Medulla oblongata (tissue), 1 donor: ENCODE measurements at regions not wholly inside any gene's neighbourhood (a gene's known extent, or its start where the extent isn't known, plus 50 kb on each side); places are given as distances from the start of the nearest gene placed in this dataset.
"Not testable (repeated sequence)": the region's sequence is repeated elsewhere in the genome, so short reads cannot be mapped to it uniquely, and the experiment has no call there.

ENCODE experiments used
- DNase-seq: peaks from one replicate; pipeline ENCODE4 v3.0.0-alpha.2; 2015; ENCODE audit errors: extremely low spot score

DNA sequence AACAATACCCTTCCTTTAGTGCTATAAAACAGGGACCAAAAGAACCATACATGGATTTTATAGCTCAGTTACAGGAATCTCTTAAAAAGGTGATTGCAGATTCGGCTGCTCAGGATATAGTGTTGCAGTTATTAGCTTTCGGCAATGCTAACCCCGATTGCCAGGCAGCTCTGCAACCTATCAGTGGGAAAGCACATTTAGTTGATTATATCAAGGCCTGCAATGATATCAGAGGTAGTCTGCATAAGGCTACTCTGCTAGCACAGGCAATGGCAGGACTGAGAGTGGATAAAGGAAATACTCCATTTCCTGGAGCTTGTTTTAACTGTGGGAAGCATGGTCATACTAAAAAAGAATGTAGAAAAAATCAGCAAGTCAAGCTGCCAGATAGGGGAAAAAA lies 327.7 kb downstream of the REEP3 start:
- DNase-seq: not testable (repeated sequence)

DNA sequence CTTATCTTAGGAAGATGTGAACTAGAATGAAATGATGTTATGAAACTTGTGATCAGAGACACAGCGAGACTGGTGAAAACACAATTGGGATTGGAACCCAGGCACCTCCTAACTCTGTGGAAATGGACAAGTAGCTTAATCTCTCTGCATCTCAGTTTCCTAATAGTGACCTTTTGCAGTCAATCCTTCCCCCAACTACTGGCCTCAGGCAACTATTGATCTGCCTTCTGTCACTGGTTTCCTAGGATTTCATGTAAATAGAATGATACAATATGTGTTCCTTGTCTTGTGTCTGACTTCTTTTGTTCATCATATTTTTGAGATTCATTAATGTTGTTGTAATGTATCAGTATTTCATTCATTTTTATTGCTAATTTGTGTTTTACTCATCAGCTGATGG lies 341.7 kb downstream of the REEP3 start:
- DNase-seq: no peak

DNA sequence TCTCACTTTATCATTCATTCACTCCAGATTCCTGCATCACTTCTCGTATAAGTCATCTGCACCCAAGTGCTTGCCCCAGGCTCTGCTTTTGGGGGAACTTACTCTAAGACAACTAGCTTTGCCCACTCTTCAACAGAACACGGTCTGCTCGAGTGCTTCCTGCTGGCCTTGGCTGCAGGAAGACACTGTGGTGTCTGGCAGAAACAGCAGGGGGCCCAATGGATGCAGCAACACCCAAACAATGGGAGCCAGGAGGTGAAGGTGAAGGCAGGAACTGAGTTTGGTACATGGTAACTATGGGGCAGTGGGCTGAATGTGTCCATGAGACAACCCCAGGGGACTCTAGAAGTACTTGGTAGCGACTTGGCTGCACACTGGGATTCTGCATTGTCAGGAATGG lies 344.0 kb downstream of the REEP3 start:
- DNase-seq: no peak

DNA sequence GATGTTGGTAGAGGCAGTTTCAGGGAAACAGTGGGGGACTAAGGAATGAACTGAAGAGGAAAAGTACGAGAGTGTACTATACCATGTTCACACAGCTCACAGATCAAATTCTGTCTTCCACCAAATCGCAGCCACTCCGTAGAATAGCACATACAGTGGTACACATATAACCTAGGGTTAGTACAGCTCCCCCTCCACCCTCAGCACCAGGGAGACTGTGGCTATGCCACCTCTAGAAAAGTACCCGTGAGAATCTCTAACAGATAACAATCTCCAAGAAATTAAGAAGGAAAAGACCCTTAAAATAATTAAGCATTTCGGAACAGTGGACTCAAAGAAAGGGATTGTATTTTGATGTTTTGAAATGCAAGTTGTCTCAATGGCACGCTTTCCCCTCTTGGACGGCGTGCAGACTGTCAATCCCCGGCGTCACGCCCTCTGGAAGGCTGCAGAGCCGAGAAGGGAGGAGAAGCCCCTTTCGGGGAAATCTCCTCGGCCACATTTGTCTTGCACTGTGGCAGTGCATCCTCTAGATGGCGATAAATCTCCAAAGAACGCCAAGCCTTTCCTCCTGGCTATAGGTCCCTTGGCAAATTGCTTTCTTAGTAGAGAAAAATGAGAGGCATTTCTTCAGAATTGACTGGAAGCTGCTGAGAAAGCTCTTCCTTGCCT lies 345.0 kb downstream of the REEP3 start:
- peak; percentile 61 for DNase-seq

DNA sequence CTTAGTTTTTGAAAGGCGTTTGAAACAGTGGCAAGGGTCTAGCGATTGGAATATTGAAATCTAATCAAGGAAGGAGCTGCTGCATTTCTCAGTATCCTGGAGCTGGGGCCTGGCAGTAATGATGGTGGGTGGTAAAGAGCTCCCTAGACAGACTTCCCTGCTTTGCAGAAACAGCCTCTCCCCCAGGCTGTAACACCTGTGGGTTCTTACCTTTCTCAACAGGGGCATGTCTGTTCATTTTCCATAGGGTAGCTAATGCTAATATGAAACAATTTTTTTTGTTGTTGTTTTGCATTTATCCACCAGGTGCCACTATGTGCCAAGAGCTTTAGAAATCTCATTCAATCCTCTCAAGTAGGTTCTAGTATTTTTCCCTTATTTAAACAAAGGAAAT lies 345.5 kb downstream of the REEP3 start:
- DNase-seq: no peak

DNA sequence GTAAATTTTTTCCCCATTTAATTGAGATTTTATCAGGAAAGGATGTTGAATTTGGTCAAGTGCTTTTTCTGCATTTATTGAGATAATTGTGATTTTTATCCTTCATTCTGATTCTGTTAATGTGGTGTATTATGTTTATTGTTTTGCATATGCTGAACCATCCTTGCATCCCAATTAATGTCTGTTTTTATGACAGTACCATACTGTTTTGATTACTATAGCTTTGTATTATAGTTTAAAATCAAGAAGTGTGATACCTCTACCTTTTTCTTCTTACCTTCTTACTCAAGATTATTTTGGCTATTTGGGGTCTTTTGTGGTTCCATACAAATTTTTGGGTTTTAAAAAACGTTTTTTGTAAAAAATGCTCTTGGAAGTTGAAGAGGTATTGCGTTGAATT lies 357.2 kb downstream of the REEP3 start:
- DNase-seq: no peak

DNA sequence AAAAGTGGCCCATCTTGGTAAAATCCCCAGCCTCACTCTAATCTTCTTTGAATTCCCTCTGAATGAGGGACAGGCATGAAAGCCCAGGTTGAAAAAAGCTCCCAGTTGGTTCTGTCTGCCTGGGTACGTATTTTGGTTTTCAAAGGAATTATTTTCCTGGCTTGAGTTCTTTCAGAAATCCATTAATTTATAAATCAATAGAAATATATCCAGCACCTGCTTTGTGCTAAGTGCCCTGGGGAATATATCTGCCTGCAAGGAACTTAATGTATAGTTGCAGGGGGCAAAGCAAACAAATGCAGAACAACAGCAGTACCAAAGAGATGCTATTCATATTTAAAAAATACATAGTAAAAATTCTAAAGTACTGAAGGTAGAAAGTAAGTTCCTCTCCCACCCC lies 362.7 kb downstream of the REEP3 start:
- DNase-seq: no peak

DNA sequence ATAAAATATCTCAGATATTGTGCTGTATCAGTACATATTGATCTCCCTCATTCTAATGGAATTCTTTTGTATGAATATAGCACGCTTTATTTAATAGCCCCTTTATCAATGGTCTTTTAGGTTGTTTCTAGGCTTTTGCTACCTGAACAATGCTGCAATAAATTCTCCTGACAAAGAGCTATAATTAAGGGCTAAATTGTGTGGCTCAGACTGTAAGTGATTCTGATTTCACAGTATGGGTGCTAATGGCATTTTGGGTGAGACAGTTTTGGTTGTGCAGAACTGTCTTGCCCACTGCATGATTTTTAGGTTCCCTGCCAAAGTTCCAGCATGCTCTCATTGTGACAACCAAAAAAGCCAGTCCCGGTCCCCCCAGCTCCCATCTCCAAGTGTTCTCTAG lies 363.2 kb downstream of the REEP3 start:
- no peak for DNase-seq

DNA sequence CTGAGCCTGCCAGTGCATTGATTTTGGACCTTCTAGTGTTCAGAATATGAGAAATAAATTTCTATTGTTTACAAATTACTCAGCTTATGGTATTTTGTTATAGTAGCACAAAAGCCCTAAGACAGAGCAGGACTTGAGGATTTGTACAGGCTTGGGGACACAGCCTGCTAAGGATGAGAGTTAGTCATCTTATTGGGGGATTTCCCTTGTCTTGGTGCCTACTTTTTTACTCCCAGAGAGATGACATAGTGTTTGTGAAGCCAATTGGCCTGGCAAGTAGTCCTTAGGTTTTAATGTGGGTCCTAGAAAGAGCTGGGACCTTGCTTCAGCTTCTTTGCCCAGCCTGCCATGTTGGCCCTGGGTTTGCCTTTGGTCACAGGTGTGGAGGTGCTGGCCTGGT lies 364.0 kb downstream of the REEP3 start:
- DNase-seq: no peak

DNA sequence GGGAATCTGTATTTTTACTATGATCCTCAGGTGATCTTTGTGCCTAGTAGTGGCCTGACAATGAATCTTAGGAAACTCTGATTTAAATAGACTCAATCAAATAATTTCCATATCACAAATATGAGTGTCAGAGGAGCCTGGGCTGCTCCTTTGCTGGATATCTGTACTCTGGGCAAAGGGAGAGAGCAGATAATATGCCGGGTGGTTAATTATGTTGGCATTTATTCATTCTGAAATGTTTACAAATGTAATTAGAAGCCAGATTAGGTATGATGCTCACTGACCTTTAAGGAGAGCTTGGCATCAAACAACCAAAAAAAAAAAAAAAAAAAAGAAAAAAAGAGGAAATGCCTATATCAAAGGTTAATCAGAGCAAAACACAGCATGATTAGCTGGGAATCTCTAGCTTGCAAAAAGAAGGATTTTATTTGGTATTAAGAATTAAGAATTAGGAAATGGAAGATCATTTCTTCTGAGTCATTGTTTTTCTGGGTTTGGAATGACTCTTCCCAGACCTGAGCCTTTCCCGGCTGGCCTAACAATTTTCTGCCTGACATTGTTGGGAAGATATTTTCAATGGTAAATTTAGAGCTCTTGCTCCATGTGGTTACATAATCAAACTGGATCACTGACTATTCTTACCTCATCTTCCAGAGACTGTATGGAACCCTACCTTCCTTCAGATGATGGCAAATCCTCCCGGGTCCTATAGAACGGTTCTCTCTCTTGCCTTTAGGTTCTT lies 365.3 kb downstream of the REEP3 start:
- DNase-seq: no peak

DNA sequence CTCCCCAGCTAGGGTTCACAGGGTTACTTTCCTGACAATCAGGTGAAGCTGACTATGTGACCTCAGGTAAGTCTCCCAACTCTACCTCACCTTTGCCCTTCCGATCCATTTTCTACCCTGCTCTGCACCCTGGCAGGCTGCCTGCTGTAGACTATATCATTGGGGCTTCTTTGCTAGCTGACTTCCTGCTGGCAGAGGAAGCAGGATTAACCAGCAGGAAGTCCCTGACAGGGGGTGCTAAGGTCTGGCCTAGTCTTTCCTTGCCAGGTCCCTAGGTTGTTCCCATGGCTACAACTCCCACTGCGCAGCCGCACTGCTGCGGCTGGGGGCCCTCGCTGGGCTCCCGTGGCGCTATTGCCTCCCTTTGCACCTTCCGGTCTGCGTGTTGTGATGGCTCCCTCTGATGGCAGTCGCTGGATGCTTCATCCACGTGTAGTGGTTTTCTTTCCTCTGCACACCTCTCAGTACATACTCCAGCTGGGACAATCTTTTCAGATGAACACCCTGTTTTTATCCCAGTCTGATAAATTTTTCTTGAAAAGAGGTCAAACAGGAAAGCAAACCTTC lies 365.9 kb downstream of the REEP3 start:
- no peak for DNase-seq

DNA sequence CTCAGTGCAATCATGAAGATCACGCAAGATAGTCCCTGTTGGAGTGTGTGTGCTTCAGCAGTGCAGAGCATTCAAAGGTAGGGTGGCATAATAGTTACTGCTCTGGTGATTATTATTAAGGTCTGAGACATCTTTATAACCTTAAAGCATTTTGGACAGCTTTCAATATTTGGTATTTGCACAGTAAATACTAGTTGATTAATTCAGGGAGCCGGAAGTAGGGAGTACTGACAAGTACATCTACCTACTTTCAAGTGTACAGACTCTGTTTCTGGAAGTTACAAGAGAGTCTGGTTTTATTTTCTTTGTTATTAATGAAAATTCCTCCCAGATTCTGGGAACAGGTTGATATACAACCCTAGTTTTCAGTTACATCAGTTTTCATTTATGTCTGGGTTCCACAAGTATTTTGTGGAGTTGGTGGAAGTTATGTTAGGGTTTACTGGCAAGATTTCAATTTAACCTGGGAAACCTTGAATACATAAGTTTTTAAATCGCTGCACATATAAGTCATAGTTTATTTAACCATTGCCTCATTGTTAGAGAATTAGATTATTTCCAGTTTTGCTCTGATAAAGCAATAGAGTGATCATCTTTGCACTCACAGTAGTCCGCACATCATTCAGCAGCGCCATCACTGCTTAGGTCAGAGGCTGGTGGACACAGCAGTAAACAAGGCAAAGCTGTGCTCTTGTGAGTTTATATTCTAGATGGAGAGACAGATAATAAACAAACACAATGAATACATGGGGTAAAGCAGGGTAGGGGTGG lies 366.6 kb downstream of the REEP3 start:
- DNase-seq: no peak

DNA sequence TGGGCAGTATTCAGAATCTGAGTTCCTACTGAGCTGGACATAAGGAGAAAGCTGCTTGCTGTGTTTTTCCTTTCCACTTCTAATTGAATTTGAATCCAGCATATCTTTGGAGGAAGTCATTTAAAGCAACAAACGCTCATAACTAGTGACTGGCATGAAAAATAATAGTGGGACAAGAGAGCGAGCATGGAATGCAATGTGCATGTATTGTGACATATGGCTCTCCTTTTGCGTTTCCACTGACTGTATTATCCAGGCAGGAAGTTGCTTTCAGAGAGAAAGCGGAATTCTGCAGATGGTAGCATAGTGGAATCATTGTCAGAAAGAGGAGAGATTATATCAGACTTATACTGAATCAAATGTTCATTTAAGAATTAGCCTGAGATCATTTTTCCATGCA lies 368.6 kb downstream of the REEP3 start:
- DNase-seq: no peak

DNA sequence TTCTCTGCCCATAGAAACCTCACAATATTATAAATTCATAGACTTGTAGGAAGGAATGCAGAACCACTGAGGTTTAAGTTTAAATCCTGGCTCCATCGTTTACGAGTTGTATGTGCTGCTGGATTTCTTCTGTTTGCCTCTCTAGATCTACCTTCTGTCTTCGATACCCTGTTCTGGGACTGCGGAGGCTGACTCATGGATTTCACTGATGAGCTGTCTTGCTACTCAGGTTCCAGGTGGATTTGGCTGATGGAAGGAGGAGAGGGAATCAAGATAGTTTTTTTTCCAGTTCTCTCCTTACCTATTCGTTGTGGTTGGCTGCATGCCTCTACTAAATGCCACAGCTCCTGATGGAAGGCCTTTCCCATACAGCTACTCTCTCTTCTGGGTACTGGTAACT lies 375.8 kb downstream of the REEP3 start:
- no peak for DNase-seq

DNA sequence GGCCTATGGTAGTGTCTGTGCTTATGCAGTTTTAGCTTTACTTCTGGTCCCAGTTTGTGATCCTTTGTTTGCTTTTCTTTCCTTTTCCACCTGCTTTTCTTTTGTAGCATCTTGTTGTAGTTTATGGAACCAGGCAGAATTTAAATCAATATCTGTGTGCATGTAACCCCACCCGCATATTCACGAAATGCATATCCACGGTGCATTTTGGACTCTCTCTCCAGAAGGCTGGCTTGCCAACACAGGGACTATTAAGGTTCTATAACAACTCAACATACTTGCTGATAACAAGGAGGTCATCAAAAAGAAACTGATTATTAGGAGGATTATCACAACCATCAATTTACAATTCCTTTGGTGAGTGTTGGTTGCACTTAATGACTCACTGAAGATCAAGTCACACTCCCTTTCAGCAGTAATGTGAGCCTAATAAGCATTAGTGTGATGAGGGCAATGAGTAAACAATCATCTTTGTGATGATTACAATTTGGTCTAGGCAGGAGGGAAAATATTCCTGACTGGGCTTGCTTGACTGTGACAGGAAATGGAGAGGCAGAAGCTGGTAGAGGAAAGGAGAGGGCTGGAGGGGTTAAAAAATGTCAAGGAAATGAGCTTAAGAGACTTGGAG lies 378.6 kb downstream of the REEP3 start:
- DNase-seq: no peak

DNA sequence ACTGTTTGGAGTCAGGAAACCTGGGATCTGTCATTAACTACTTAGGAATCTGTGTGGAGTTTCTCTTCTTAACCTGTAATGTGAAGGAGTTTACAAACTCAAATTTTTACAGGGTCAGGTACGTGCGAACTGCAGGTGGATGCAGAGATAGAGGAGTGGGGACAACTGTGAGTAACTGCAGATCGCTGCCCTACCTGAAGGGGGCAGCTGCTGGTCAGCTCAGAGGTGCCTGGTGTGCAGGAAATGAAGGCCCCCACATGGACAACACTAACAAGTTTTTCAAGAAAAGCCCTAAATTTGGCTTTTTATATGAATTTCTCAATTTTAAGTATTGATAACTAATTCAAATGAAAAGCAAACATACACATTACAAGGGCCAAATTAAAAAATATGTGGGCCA lies 380.0 kb downstream of the REEP3 start:
- DNase-seq: no peak

DNA sequence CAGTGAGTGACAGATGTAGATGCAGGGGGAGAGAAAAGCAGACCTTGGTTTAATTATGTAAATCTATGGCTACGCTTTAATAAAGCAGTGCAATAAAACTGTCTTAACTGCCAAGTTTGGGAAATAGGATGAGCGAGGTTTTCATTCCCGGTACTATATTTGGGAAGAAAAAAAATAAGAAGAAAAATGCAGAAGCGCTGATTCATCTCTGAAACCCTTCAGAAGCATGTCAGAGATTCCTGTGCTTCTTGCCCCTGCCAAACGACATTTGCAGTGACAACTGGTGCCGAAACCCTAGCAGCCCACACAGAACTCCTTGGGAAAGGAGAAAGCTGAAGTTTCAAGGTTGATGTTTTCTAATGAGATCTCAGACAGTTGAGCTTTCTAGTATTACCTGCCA lies 380.7 kb downstream of the REEP3 start:
- no peak for DNase-seq

DNA sequence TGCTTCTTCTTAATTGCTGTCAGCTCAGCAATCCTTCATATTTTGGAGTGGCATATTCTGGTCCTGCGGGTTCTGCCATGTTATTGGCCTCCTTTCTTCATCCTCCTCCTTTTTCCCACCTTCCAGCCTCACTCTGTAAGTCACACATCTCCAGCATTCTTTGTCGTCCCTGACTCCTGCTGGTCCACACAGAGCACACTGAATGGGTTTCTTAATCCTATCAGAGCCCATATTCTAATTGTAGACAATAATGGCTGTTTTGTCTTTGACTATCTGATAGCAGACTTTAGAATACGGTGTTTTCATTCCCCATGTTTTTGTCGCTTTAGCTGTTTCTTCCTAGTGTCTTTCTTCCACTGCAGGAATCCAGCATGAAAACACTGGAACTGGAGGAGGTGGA lies 389.6 kb downstream of the REEP3 start:
- no peak for DNase-seq

DNA sequence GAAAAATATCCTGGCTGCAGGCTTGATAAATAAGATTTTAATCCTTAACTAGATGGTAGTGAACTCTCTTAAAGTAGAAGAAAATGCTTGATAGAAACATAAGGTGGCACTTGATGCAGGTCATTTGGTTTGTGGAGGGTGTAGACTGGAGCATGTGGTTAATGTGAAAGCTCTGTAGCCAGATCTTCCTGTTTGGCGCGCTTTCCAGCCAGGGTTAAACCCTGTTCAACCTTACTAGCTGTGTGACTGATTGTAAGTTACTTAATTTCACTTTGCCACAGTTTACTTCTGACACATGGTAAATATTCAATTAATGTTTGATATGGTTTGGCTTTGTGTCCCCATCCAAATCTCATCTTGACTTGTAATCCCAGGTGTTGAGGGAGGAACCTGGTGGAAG lies 394.0 kb downstream of the REEP3 start:
- DNase-seq: no peak

DNA sequence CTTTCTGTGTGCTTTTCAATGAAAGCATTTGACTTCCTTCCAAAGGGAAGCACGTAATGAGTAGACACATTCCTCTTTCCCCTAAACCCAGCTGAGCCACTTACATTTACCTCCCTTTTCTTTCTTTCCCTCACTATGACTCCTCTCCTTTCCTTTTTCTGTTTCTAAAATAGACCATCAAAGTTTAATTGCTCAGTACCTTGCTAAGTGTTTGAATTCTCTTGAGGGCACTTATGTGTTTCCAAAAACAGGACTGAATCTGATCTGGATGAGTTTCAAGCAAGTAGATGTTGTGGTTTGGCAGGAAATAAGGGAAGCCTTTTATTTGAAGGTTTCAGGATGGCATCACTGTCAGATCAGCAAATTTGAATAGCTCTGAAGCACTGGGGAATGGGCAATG lies 396.2 kb downstream of the REEP3 start:
- peak; percentile 7 for DNase-seq

DNA sequence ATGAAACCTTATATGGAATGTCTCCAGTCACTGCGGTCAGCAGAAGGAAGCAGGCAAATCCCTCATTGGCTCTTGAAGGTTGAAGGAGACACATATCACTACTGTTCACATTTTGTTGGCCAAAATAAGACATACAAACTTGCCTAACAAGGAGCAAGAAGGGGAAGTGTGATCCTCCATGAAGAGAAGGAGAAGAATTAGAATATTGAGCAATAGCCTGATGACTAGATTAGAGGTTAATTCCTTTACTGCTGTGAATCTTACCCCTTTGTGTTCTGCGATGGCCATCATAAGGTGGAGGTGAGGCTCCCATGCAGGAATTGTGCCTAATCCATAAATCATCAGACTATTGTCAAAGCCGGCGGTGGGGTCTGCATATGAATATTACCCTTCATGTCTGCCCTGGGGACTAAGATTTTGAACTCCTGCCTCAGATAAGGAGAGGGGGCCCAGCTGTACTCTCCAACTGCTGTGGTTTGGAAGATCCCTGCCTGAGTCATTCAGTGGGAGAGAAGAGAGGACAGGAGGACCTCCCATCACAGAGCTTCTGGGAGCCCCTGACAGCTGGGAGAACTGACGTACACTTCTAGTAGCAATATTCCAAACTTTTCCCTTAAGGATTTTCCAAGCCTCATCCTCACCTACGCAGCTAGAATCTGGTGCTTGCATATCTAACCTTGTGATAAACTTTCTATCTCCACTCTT lies 398.5 kb downstream of the REEP3 start:
- peak; percentile 32 for DNase-seq

DNA sequence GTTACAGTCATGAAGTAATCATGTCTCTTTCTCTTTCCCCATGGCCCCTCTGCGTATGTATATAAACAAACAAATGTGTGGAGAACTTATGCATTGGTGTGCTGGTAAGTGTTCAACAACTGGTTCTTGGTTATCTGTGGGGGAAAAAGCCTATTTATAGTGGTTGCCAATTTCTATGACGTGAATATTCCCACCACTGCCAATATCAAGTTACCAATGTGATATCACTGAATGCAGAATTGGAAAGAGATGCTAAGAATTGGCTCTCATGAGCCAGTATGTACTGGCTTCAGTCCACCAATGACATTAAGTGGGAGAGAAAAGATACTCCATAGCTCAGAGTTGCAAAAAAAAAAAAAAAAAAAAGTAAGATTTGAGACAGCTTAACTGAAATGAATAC lies 399.7 kb downstream of the REEP3 start:
- DNase-seq: no peak
